Neural crest cell (in vitro differentiated cells): ENCODE measurements at regions not wholly inside any gene's neighbourhood (a gene's known extent, or its start where the extent isn't known, plus 50 kb on each side); places are given as distances from the start of the nearest gene placed in this dataset.

Source experiments
- DNase-seq: peaks from one replicate; pipeline ENCODE4 v3.0.0; 2021; ENCODE audit warnings: low read depth, mixed read lengths, low spot score
- H3K27ac Mint-ChIP-seq: one replicate; pipeline ENCODE4 v1.8.0; 2021; ENCODE audit warnings: mild to moderate bottlenecking, mixed read lengths; ENCODE audit not compliant: unreplicated experiment
- H3K27me3 Mint-ChIP-seq: 2 replicates; pipeline ENCODE4 v1.8.0; 2021; ENCODE audit warnings: low read depth, mild to moderate bottlenecking, mixed read lengths
- H3K36me3 Mint-ChIP-seq: 2 replicates; pipeline ENCODE4 v1.8.0; 2021; ENCODE audit warnings: low read depth, mild to moderate bottlenecking, mixed read lengths
- H3K4me1 Mint-ChIP-seq: 2 replicates; pipeline ENCODE4 v1.8.0; 2021; ENCODE audit warnings: mixed read lengths
- H3K4me3 Mint-ChIP-seq: one replicate; pipeline ENCODE4 v1.8.0; 2021; ENCODE audit warnings: mild to moderate bottlenecking, mixed read lengths
- H3K9me3 Mint-ChIP-seq: 2 replicates; pipeline ENCODE4 v1.8.0; 2021; ENCODE audit warnings: mixed read lengths
- CTCF ChIP-seq: fragments of 200-600 bp; sonication (generic); conservative IDR thresholded peaks from 2 replicates; pipeline ENCODE4 v1.5.0; 2021; ENCODE audit warnings: antibody characterized with exemption, mild to moderate bottlenecking

GRCh38 chr6:21868226-21868625 is 274.7 kb downstream of the SOX4 start:
- DNase-seq, result no peak

DNA sequence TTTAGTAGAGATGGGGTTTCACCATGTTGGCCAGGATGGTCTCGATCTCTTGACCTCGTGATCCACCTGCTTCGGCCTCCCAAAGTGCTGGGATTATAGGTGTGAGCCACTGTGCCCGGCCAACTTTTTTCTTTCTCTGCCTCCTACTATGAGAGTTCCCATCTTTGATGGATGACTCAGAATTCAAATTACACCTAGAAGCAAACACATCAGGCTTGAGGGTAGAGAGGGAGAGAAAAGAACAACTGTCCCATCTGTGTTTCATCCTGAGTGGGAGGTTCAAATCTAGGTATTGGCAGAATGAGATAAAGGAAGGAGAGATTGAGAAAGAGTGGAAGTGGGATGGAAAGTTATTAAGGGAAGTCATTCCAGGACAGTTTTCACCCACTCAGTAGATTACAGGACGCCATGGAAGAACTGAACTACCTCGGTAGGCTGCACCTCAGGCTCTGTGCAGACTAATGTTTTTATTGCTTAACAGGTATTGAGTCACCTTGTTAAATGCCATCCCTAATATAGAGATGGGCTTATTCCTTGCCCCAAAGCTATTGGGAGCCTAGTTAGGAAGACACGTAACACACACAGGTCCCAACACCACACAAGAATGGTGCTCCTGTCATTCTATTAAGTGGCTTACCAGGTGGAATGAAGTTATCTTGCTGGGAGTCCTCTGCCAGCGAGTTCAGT is 275.7 kb downstream of the SOX4 start:
- Mint-ChIP-seq H3K36me3 (peaks cover 13% of the 10 kb centered on the region), H3K9me3 (peaks cover 5% of the 10 kb centered on the region), H3K27me3 (no peaks in the 10 kb centered on the region), H3K27ac (no peak overlapping the region), H3K4me1 (peaks cover 11% of the 10 kb centered on the region), H3K4me3 (no peak overlapping the region)
- DNase-seq, result no peak
- no peak for TF ChIP-seq CTCF

More at GRCh38 chr6:21868226-21868625, 274.7 kb downstream of the SOX4 start:
- no peak overlapping the region for H3K4me3 Mint-ChIP-seq
- H3K27ac Mint-ChIP-seq, result no peak overlapping the region
- peaks cover 11% of the 10 kb centered on the region for H3K4me1 Mint-ChIP-seq
- H3K36me3 Mint-ChIP-seq, result peaks cover 7% of the 10 kb centered on the region
- no peaks in the 10 kb centered on the region for H3K27me3 Mint-ChIP-seq
- H3K9me3 Mint-ChIP-seq, result peaks cover 3% of the 10 kb centered on the region
- no peak for TF ChIP-seq CTCF

DNA sequence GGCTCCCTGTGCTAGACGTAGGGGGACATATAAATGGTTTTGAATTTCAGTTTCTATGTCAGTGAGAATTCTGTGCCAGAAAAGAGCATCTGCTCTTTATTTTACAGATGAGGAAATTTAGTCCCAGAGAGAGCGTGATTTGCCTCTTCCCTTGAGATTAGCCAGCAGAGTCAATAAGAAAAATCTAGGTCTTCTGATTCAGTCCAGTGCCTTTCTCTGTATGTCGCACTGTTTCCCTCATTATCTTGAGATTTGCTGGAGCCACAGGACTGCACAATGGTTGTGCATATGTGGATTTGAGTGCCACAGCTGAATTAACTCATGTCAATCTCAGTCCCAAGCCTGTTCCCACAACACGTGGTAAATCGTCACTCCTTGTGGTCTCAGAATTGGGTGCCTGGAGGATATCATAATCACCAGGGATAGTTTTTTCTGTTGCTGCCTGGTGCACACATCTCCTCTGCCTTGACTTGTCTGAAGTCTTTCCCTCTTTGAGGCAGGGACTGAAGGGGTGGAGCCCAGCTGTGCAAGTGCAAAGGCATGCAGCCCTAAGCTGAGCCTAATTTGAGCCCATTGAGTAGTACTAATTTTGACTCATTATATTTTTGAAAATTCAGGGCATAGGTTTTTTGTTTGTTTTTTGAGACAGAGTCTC is 276.7 kb downstream of the SOX4 start:
- no peak for DNase-seq
- Mint-ChIP-seq H3K36me3 (peaks cover 20% of the 10 kb centered on the region), H3K4me3 (no peak overlapping the region), H3K27ac (no peak overlapping the region), H3K27me3 (no peaks in the 10 kb centered on the region), H3K9me3 (peaks cover 7% of the 10 kb centered on the region), H3K4me1 (peaks cover 11% of the 10 kb centered on the region)
- no peak for TF ChIP-seq CTCF

DNA sequence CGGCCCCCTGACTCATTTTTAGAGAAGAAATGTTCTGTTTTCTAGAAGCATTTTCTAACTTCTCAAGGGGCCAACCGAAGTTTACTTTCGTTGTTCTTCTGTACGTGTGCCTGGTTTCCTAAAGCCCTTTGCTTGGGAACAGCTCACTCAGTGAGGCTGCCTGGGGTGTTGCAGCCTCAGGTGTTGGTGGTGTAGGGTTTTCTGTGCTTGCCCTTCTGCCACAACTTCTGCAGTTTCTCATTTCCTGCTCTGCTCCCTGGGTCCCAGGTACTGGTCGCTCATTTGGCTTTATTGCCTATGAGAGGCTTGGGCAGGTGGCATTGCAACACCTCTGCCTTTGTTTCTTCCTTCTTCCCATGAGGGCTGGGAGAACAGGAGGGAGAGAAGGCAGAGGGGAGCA is 278.3 kb downstream of the SOX4 start:
- Mint-ChIP-seq H3K27me3 (no peaks in the 10 kb centered on the region), H3K9me3 (peaks cover 8% of the 10 kb centered on the region), H3K27ac (no peak overlapping the region), H3K4me1 (peaks cover 11% of the 10 kb centered on the region), H3K4me3 (no peak overlapping the region), H3K36me3 (peaks cover 23% of the 10 kb centered on the region)
- TF ChIP-seq CTCF, result no peak
- DNase-seq, result no peak

DNA sequence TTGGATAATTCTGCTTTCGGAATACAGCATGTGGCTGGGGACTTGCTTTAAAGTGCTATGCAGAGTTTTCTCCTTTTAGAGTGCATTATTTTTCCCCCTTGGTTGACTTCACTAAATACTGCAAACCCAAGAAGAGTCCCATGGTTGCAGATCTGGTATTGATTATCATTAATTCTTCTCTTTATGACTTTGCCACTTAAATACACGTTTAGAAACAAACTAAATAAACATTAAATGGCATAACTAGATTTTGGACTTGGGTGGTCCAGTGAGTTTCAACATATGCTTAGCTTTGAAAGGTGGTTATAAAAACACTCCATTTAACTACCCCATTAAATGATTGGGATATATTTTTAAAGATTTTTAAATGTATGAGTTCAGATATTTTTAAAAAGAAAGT is 279.2 kb downstream of the SOX4 start:
- TF ChIP-seq CTCF, result no peak
- Mint-ChIP-seq H3K27ac (no peak overlapping the region), H3K36me3 (peaks cover 23% of the 10 kb centered on the region), H3K27me3 (no peaks in the 10 kb centered on the region), H3K4me3 (no peak overlapping the region), H3K4me1 (peaks cover 11% of the 10 kb centered on the region), H3K9me3 (peaks cover 8% of the 10 kb centered on the region)
- no peak for DNase-seq
